ENCODE measurements at regions not wholly inside any gene's neighbourhood (a gene's known extent, or its start where the extent isn't known, plus 50 kb on each side); places are given as distances from the start of the nearest gene placed in this dataset.

DNA sequence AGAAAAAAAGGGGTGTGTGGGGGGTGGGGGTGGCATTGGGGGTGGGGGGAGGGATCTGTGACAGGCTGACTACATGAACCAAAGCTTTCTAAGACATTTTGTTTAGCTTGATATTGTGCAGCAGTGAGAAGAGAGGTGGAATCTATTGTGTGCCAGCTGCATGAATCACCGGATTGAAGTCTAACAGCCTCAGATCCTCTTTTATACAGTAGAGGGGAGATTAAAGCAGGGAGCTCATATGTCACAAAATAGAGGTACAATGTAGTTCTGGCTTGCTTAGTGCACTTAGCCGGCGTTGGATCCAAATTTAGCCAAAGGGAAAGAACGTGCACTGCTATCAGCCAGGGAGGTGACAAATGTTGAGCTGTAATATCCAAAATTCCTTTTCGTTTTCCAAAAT, 404.2 kb upstream of the CITED2 start:
- H3K27ac ChIP-seq, result no peak overlapping the region
- H3K36me3 ChIP-seq, result no peaks in the 10 kb centered on the region
- H3K4me3 ChIP-seq, result no peak overlapping the region
- H3K9me3 ChIP-seq, result no peaks in the 10 kb centered on the region
- TF ChIP-seq, protein P1, sequence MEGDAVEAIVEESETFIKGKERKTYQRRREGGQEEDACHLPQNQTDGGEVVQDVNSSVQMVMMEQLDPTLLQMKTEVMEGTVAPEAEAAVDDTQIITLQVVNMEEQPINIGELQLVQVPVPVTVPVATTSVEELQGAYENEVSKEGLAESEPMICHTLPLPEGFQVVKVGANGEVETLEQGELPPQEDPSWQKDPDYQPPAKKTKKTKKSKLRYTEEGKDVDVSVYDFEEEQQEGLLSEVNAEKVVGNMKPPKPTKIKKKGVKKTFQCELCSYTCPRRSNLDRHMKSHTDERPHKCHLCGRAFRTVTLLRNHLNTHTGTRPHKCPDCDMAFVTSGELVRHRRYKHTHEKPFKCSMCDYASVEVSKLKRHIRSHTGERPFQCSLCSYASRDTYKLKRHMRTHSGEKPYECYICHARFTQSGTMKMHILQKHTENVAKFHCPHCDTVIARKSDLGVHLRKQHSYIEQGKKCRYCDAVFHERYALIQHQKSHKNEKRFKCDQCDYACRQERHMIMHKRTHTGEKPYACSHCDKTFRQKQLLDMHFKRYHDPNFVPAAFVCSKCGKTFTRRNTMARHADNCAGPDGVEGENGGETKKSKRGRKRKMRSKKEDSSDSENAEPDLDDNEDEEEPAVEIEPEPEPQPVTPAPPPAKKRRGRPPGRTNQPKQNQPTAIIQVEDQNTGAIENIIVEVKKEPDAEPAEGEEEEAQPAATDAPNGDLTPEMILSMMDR (IDR thresholded peaks at IDR 0.05), result no peak
- intact Hi-C loops (cut with DNase I), result no loop called here
- no peaks in the 10 kb centered on the region for H3K4me1 ChIP-seq
- DNase-seq (no peak), ATAC-seq (no peak)
- no peaks in the 10 kb centered on the region for H3K27me3 ChIP-seq (ENCODE audit: low read depth)

DNA sequence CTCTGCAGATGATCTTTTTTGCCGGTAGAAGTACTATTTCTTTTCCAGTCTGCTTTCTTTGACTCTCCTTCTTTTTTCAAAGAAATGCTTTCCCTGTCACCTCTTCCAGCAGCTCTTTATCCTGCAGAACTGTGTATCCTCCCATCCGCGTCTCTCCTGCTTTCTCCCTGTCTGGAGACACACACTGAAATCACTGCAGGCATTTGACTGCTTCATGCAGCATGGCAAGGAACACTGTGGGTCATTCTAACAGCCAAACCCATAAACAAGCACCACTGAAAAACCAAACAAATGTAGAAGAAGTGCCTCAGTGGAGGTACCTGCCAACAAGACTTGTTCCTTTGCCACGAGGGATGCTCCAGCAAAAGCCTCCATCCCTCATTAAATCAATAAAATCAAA, 403.7 kb upstream of the CITED2 start:
- TF ChIP-seq, protein P1 (IDR thresholded peaks at IDR 0.05), result no peak
- H3K27me3 ChIP-seq (ENCODE audit: low read depth), result no peaks in the 10 kb centered on the region
- no peaks in the 10 kb centered on the region for H3K36me3 ChIP-seq
- no peak overlapping the region for H3K27ac ChIP-seq
- H3K4me1 ChIP-seq, result no peaks in the 10 kb centered on the region
- DNase-seq (no peak), ATAC-seq (no peak)
- no peak overlapping the region for H3K4me3 ChIP-seq
- intact Hi-C loops (cut with DNase I), result no loop called here
- no peaks in the 10 kb centered on the region for H3K9me3 ChIP-seq

DNA sequence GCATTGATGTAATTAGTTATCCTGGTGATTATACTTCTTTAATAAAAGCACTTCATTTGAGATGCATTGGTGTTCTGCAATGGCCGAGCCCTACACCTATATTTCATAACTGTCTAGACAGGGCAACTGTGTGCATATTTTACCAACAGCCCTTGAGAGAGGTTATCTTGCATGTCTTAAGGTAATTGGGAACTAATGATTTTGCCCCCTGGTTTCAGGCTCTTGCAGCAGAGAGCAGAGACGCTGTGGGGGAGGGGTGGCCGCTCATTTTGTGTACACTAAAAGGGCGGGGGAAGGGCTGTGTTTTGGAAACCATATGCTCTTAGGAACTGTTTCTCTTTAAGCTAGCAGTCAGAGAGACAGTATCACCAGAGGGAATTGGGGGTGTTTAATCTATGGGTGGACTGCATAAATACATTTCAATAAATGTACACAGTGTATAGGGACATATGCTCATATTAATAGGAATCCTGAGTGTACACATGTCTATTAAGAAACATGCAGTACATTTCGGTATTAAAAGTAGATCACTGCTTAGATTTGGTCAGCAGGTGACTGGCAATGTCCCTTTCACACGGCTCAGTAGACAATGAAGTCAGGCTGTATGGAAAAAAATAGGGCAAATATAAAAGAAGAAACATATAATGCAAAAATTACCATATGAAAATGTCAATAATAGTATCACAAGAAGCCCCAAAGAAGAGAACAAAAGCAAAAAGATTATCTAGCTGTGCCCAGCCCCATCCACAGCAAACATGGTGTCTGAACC, 402.9 kb upstream of the CITED2 start:
- Histone ChIP-seq H3K9me3 (no peaks in the 10 kb centered on the region), H3K4me1 (no peaks in the 10 kb centered on the region), H3K27me3 (ENCODE audit: low read depth) (no peaks in the 10 kb centered on the region), H3K36me3 (no peaks in the 10 kb centered on the region), H3K27ac (no peak overlapping the region), H3K4me3 (no peak overlapping the region)
- intact Hi-C loops (cut with DNase I), result no loop called here
- ATAC-seq (no peak), DNase-seq (no peak)
- TF ChIP-seq, protein P1 (IDR thresholded peaks at IDR 0.05), result no peak

DNA sequence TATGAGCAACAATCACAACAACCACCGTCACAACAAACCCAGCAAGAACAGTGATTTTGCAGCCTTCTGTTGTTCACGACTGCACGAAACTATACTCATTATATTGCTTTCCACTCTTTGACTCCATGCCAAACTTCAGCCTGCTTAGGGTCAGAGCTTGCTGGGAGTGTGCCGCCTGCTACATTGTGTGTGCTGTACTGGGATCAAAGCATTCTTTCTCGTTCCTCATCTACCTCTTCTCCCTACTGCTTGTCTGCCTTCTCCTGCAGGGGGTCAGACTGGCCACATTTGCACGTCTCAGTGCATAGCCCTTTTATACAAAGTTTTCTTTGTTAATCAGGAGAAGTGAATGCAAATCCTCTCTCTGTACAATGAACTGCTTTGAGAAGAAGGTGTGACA, 401.6 kb upstream of the CITED2 start:
- Histone ChIP-seq H3K9me3 (no peaks in the 10 kb centered on the region), H3K4me1 (no peaks in the 10 kb centered on the region), H3K4me3 (no peak overlapping the region), H3K36me3 (no peaks in the 10 kb centered on the region), H3K27ac (no peak overlapping the region), H3K27me3 (ENCODE audit: low read depth) (no peaks in the 10 kb centered on the region)
- DNase-seq (no peak), ATAC-seq (no peak)
- TF ChIP-seq, protein P1 (IDR thresholded peaks at IDR 0.05), result no peak
- intact Hi-C loops (cut with DNase I), result no loop called here

DNA sequence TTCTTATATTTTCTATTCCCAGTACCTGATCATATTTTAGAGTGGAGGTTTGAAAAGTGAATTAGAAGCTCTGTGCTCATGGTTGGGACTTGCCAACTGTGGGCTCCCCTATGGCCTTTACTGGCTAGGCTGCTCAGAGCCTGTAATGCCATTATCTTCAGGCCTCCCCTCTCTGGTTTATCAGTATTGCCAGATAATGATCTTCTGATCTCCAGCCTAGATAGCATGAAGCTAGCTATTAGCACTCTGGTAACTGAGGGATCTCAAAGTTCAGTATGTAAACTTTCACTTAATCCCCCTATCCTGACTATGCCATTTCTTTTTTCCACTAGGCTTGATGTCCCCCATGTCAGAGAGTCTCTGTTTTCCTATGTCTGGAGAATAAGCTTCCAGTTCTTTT, 393.7 kb upstream of the CITED2 start:
- intact Hi-C loops (cut with DNase I), result no loop called here
- TF ChIP-seq, protein P1 (IDR thresholded peaks at IDR 0.05), result no peak
- no peaks in the 10 kb centered on the region for H3K27me3 ChIP-seq (ENCODE audit: low read depth)

More for the DNA sequence above, 393.7 kb upstream of the CITED2 start:
- ATAC-seq (no peak), DNase-seq (no peak)
- Histone ChIP-seq H3K4me3 (no peak overlapping the region), H3K9me3 (no peaks in the 10 kb centered on the region), H3K27ac (no peak overlapping the region), H3K36me3 (no peaks in the 10 kb centered on the region), H3K4me1 (peaks cover 34% of the 10 kb centered on the region)

Data from lower lobe of right lung (tissue), 2 donors.